ENCODE measurements at regions not wholly inside any gene's neighbourhood (a gene's known extent, or its start where the extent isn't known, plus 50 kb on each side); places are given as distances from the start of the nearest gene placed in this dataset.

- no TSS peak for BruUV-seq (replicated peaks)
- Histone ChIP-seq H2AFZ (ENCODE audit: low read length) (no peak overlapping the region), H3K36me3 (ENCODE audit: insufficient read depth, low read length) (no peaks in the 10 kb centered on the region), H3K4me2 (ENCODE audit: low read length) (no peak overlapping the region), H3K9me3 (ENCODE audit: low read length) (no peaks in the 10 kb centered on the region), H4K20me1 (ENCODE audit: insufficient read depth, low read length) (no peaks in the 10 kb centered on the region; the same call in 1 of the 2 replicates), H3K27ac (ENCODE audit: low read depth, low read length, poor library complexity, severe bottlenecking) (no peak overlapping the region), H3K4me1 (ENCODE audit: insufficient read depth, low read length, poor library complexity, severe bottlenecking) (no peaks in the 10 kb centered on the region), H3K9me2 (ENCODE audit: insufficient read depth, low read length) (no peaks in the 10 kb centered on the region), H3K4me3 (ENCODE audit: low read depth, low read length, poor library complexity, severe bottlenecking) (no peak overlapping the region), H3K79me2 (ENCODE audit: insufficient read depth, low read depth, low read length) (no peaks in the 10 kb centered on the region)
- ChIA-PET POLR2A (interaction anchor here (0.6 kb wide), 1 partner anchor 714 kb away, joined by 4 read pairs; no protein-coding TSS in a partner anchor), CTCF (ENCODE audit: unreplicated experiment) (no interaction called here)
- TF ChIP-seq, protein P1, sequence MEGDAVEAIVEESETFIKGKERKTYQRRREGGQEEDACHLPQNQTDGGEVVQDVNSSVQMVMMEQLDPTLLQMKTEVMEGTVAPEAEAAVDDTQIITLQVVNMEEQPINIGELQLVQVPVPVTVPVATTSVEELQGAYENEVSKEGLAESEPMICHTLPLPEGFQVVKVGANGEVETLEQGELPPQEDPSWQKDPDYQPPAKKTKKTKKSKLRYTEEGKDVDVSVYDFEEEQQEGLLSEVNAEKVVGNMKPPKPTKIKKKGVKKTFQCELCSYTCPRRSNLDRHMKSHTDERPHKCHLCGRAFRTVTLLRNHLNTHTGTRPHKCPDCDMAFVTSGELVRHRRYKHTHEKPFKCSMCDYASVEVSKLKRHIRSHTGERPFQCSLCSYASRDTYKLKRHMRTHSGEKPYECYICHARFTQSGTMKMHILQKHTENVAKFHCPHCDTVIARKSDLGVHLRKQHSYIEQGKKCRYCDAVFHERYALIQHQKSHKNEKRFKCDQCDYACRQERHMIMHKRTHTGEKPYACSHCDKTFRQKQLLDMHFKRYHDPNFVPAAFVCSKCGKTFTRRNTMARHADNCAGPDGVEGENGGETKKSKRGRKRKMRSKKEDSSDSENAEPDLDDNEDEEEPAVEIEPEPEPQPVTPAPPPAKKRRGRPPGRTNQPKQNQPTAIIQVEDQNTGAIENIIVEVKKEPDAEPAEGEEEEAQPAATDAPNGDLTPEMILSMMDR (conservative IDR thresholded peaks at IDR 0.05; ENCODE audit: low read length): no peak
- intact Hi-C loops (cut with micrococcal nuclease; ENCODE audit: unreplicated experiment): no loop called here
- DNase-seq (ENCODE audit: low spot score): no peak
Observed at GRCh38 chr5:99070362-99070761, 141.6 kb upstream of the CHD1 start.

- H2AFZ ChIP-seq (ENCODE audit: low read length): no peak overlapping the region
- no TSS peak for BruUV-seq (replicated peaks)
Observed at GRCh38 chr5:99068944-99069650, 140.3 kb upstream of the CHD1 start.

DNA sequence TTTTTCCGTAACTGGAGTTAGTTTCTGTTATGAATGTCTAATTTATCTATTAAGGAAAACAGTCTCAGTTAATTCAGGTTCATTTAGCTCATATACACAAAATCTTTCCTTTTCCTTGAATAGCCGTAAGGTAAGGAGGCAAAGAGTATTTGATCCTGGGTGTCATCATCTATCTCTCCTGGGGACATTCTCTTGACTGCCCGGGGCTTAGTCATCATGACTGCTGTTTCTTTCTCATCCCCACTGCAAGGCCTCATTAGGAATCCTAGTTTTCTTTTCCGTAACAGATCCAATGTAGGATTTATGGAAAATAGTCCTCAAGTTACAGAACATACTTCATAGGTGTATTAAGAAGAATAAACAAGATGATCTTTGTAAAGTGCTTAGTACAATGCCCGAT is 134.9 kb upstream of the CHD1 start:
- Histone ChIP-seq H3K9me2 (ENCODE audit: insufficient read depth, low read length) (no peaks in the 10 kb centered on the region), H3K4me1 (ENCODE audit: insufficient read depth, low read length, poor library complexity, severe bottlenecking) (no peaks in the 10 kb centered on the region), H3K4me2 (ENCODE audit: low read length) (no peak overlapping the region), H3K27ac (ENCODE audit: low read depth, low read length, poor library complexity, severe bottlenecking) (no peak overlapping the region), H3K36me3 (ENCODE audit: insufficient read depth, low read length) (no peaks in the 10 kb centered on the region), H4K20me1 (ENCODE audit: insufficient read depth, low read length) (no peaks in the 10 kb centered on the region; the same call in 1 of the 2 replicates), H3K4me3 (ENCODE audit: low read depth, low read length, poor library complexity, severe bottlenecking) (no peak overlapping the region), H2AFZ (ENCODE audit: low read length) (no peak overlapping the region), H3K9me3 (ENCODE audit: low read length) (no peaks in the 10 kb centered on the region), H3K79me2 (ENCODE audit: insufficient read depth, low read depth, low read length) (no peaks in the 10 kb centered on the region)
- TF ChIP-seq, protein P1 (conservative IDR thresholded peaks at IDR 0.05; ENCODE audit: low read length): no peak
- no peak for TF ChIP-seq EZH2phosphoT487 (IDR thresholded peaks at IDR 0.05; ENCODE audit: borderline replicate concordance, low read depth, low read length)
- no peak for DNase-seq (ENCODE audit: low spot score)
- intact Hi-C loops (cut with micrococcal nuclease; ENCODE audit: unreplicated experiment): no loop called here
- ChIA-PET POLR2A (no interaction called here), CTCF (ENCODE audit: unreplicated experiment) (no interaction called here)
- no TSS peak for BruUV-seq (replicated peaks)

More at GRCh38 chr5:99068944-99069650, 140.3 kb upstream of the CHD1 start:
- no peaks in the 10 kb centered on the region for H3K4me1 ChIP-seq (ENCODE audit: insufficient read depth, low read length, poor library complexity, severe bottlenecking)
- no peak for DNase-seq (ENCODE audit: low spot score)
- H3K9me3 ChIP-seq (ENCODE audit: low read length): no peaks in the 10 kb centered on the region
- no peak overlapping the region for H3K27ac ChIP-seq (ENCODE audit: low read depth, low read length, poor library complexity, severe bottlenecking)
- no peaks in the 10 kb centered on the region for H3K79me2 ChIP-seq (ENCODE audit: insufficient read depth, low read depth, low read length)
- intact Hi-C loops (cut with micrococcal nuclease; ENCODE audit: unreplicated experiment): no loop called here
- no peaks in the 10 kb centered on the region for H3K36me3 ChIP-seq (ENCODE audit: insufficient read depth, low read length)
- POLR2A ChIA-PET: no interaction called here
- CTCF ChIA-PET (ENCODE audit: unreplicated experiment): no interaction called here
- H3K4me2 ChIP-seq (ENCODE audit: low read length): no peak overlapping the region
- no peaks in the 10 kb centered on the region for H3K9me2 ChIP-seq (ENCODE audit: insufficient read depth, low read length)
- no peak overlapping the region for H3K4me3 ChIP-seq (ENCODE audit: low read depth, low read length, poor library complexity, severe bottlenecking)
- no peak for TF ChIP-seq EZH2phosphoT487 (IDR thresholded peaks at IDR 0.05; ENCODE audit: borderline replicate concordance, low read depth, low read length)
- TF ChIP-seq, protein P1 (conservative IDR thresholded peaks at IDR 0.05; ENCODE audit: low read length): no peak
- H4K20me1 ChIP-seq (ENCODE audit: insufficient read depth, low read length): no peaks in the 10 kb centered on the region; the same call in 1 of the 2 replicates
